NOMO-1 treated with dmso at 0.1 percent for 144 hours (cell line): ENCODE measurements at regions not wholly inside any gene's neighbourhood (a gene's known extent, or its start where the extent isn't known, plus 50 kb on each side); places are given as distances from the start of the nearest gene placed in this dataset.

ENCODE experiments used
- DNase-seq: peaks from one replicate; lab custom pipeline; 2025; ENCODE audit not compliant: unreplicated experiment; lab: John Stamatoyannopoulos, UW

DNA sequence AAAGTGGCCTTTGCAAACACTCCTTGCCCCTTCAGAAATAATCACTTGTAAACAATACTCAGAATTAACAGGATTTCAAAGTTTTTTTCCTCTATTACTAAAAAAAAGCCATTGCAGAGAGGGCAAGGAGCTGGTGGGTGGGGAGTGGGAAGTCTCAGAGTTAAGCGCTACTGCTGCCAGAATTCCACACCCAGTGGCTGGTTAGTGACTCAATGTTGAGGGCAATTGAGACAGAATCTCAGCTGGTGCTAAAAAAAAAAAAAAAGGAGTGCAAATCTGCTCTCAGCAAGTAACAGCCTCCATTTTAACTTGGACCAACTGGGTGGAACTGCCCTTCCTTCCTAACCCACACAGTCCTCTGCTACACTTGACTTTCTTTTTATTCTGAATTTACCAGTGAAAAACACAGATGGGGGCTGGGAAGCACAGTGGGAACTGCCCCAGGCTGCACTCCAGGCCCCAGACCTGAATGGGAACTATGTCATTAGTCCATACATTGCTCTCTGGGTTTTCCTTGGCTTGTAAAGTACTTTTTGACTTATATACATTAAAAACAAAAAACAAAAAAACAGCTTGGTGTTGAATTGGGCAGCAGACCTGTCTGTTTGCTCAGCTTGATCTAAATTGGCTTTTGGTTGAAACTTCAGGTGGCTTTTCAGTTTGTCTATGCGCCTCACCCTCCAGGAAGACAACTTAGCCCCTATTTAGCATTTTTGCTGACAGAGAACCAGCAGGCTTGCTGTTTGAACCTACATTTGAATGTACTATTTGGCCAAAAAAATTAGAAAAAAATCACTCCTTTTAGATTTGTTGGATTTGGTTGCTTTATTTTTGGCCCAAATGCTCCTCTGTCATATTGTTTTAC lies 357.8 kb upstream of the TBL1XR1 start:
- no peak for DNase-seq

DNA sequence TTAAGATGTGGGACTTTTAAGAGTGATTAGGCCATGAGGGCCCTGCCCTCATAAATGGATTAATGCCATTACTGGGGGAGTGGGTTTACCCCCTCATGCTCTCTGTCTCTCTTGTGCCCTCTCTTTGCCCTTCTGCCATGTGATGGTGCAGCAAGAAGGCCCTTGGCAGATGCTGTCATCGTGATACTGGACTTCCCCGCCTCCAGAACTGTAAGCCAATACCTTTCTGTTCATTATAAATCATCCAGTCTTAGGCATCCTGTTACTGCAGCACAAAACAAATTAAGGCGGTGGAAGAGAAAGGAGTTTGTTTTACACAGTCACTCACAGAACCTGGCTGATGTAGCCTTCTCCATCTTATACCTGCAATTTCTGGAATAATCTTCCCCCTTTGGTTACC lies 360.3 kb upstream of the TBL1XR1 start:
- no peak for DNase-seq

DNA sequence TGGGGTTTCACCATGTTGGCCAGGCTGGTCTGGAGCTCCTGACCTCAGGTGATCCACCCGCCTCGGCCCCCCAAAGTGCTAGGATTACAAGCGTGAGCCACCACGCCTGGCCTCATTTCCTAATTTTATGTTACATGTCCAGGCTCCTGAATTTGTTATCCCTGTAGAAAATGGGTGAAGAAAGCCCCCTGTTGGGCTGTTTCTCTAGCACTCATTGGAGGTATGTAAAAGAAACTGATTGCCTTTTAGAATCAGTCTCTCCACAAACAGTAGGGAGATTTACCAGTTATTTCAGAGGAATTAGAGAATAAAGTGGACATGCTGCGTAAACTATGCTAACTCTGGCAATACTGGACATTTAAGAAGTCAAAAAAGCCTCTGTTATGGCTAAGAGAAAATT lies 364.1 kb upstream of the TBL1XR1 start:
- DNase-seq: no peak

DNA sequence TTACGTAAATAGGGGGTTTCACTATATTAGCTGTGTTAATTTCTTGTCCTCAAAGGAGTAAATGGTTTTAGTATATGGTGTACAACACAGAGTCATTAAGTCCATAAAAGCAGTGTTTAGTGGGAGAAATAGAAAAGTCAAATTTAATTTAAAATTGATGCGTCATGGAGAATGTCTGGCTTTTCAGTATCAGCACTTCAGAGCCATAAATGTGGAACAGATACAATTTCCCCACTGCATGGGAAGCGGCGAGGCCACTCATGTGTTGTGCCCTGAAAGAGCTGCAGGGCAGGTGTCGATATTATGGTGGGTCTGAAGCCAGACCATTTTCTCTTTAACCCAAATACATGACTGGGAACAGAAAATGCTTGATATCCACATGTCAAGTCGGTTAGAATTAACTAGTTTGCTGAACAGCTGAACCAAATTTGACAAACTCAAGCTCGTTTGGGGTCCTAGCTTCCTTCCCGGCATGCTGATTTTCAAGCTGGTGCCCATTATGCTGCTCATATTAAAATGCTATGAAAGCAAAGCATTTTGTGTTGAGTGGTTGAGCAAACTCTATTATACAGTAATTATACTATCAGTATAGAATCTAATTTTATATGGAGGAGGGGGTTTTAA lies 364.6 kb upstream of the TBL1XR1 start:
- no peak for DNase-seq

DNA sequence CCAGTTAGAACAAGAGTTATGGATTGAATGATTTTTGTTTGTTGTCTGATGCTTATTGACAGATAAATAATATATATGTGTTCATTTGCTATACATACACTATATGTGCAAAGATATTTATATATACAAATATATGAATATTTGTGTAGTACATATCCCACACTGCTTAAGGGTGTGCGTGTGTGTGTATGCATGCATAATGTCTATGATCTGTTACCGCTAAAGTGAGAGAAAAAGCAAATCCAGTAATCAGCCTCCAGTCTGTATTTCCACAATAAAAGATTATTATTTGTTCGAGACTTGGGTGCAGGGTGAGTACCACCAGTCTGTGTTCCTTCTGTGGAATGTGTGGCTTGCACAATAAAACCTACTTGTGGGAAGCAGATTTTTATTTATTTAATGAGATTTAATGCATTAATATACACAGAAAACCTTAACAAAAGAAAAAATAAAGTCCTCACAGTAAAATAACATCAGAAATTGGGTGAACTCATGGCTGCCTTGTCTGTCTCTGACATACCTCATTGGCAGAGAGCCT lies 366.0 kb upstream of the TBL1XR1 start:
- DNase-seq: no peak

DNA sequence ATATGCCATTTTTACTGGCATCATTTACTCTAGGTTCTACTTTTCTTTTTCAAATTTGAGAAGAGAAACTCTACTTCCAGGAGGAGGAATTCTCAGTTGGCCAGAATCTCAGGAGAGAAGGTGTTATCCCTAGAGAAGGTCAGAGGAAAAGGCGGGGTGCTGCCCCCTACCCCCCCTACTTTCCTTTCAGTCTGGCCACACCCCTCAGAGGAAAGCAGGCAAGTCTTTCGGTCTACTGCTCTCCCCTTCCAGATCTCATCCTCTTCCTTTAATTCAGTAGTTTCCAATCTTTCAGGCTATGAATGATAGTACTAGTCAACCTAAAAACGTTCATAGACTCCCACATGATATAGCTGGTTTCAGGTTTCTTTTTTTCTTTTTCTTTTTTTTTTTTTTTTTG lies 366.5 kb upstream of the TBL1XR1 start:
- DNase-seq: no peak

DNA sequence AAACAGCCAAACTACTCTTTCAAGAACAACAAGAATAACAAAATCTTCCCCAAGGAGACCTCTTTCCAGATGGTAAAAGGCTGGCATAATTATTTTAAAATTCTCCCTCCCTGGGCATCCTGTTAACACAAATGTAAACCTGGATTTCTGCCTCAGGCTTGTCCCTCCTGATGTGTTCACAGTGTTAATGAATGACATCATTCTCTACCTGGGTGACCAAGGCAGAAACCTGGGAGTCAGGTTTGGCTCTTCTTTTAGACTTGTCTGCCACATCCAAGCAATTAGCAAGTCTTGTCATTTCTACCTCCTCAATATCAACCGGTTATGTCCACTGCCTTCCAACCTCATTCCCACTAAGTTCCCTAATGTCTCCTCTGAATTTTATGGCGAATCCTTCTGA lies 368.7 kb upstream of the TBL1XR1 start:
- no peak for DNase-seq

DNA sequence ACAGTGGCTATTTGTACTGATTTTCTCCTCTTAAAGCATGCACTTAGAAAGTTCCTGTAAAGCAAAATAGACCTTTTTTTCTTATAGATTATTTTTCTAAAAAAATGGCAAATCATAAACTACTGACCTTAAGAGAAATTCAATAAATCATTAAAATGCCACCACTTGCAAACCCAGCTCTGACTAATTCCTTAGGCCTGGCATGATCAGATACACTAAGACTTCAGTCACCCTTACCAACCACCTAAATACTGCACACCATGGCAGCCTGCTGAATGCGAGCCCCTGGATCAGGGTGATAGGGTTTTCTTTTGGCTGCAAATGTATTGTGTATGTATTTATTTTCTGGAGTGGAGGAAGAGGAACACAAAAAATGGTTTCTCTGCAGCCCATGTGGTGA lies 370.6 kb upstream of the TBL1XR1 start:
- no peak for DNase-seq

DNA sequence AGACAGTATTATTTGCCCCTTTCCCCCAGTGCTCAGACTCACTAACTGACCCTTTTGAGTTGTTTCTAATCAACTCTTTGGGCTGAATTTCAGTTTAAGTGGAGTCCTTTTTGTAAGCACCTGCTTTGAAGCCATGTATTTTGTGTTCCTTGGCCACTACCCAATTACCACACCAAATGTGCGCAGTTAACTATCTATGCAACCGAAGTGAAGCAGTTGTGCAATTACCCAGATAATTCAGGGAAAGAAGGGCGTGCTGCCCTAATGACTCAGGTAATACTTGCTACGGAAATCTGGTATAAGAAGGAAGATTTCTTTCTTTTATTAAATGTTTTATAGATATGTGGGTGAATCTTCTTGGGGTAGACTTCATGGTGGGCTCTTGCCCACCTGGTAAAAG lies 371.9 kb upstream of the TBL1XR1 start:
- no peak for DNase-seq

DNA sequence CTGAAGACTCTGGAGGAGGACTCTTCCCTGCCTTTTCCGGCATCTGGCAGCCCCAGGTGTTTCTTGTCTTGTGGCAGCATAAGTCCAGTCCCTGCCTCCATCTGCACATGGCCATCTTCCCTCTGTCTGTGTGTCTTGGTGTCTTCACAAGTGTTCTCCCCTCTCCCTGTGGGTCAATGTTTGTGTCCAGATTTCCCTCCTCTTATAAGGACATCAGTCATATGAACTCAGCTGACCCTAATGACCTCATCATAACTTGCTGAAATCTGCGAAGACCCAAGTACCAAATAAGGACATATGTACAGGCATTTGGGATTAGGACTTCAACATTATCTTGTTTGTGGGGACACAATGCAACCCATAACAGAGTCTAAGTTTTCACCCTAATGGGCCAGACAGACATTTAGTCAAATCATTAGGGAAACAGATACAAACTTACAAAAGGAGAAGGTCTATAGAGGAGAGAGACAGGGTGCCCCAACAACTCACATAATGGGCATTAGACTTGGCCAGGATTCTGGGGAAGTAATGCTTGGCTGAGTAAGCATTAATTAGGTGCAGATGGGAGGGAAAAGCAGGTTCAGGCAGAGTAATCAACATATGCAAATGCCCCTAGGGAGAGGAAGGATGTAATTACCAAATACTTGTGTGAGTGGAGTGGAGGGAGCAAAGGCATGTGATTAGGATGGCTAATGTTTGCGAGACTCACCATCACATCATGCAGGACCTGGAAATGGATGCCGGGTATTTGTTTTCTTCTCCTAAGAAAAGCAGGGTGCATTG lies 372.8 kb upstream of the TBL1XR1 start:
- peak; percentile 75 for DNase-seq

DNA sequence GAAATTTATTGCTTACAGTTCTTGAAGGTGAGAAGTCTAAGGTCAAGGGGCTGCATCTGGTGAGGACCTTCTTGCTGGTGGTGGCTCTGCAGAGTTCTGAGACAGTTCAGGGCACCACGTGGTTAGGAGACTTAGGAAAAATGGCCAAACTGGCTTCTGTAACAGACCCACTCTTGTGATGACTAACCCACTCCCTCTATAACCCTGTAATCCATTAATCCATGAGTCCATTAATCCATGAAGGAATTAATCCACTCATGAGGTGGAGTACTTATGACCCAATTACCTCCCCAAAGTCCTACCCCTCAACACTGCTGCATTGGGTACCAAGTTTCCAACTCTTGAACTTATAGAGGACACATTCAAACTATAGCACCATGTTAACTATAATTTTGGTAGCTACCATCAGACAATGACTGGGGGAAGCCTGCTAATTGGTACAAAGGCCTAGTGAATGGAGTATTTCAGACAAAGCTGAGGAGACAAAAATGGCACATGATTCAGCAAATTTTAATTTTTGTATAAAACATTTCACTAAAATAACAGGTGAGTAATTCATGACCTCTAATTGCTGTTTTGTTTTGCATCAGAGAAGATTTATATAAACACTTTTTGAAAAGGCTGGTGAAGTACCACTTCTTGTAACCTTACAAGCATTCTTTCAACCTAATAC lies 374.1 kb upstream of the TBL1XR1 start:
- no peak for DNase-seq

DNA sequence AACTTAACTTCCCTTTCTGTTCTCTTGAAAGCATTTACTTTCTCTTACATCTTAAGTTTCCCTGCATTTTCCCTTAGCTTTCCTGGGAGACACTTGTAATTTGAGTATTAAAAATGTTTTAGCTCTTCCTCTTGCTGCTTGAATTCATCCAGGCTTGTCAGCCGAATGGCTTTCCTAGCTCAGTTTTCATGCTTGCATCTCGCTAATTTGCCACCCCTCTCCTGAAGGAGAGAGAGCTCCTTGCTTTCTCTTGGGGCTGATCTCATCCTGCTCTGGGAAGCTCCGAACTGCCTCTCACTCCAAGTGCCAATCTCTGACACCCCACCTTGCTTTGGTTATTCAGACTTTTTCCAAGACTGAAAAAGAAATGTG lies 374.6 kb upstream of the TBL1XR1 start:
- DNase-seq: no peak

DNA sequence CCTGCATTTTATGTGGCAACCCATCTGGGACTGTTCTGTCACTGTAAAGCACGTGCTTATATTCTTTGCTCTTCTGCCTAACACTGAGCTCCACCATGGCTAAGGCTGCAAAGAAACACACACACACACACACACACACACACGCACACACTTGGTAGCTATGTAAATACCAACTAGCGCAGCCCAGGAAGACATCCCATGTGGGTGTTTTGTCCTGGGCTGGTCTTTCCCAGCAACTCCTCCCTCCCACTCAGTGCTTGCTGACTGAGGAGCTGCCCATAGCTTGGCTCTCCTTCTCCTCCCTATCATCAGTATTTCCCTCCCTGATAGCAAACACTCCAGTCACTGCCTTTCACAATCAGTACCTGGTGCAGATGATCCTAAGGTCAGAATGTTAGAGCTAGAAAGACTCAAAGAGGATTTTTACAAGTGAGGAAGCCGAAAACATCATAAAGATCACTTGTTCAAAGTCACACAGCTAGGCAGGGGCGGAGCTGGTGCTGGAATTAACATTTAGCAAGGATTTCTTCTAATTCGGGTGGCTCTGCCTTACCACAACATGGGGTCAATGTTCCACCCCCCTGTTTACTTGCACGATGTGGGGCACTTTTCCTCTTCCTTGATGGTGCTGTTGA lies 377.1 kb upstream of the TBL1XR1 start:
- DNase-seq: no peak

DNA sequence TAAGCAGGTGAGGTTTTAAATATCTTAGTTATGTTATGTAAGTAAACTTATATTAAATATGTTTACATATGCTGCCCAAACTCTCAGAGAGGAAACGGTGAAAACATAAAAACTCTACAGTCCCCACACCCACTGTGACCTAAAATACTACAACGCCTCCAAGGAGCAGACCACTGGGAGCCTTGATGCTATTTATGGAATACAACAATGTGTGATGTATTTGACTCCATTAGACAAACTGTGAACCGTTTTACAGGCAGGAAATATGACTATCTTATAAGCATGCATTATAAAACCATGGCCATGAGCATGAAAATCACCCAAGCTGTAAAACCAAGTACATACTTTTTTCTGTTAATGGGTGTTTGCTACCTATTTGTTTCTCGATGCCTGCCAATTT lies 379.5 kb upstream of the TBL1XR1 start:
- no peak for DNase-seq

DNA sequence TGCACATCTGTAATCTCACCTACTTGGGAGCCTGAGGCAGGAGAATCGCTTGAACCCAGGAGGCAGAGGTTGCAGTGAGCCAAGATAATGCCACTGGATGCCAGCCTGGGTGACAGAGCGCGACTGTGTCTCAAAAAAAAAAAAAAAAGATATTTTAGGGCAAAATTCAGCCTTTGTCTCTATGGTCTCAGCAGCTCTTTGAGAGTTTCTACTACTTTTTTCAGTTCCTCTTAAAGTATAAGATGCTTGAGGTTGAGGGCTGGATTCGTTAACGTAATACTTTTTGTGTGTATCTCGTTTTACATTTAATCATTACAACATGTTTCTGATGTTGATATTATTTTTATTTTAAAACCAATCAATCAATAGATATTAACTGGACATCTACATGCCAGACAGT lies 381.2 kb upstream of the TBL1XR1 start:
- DNase-seq: no peak

DNA sequence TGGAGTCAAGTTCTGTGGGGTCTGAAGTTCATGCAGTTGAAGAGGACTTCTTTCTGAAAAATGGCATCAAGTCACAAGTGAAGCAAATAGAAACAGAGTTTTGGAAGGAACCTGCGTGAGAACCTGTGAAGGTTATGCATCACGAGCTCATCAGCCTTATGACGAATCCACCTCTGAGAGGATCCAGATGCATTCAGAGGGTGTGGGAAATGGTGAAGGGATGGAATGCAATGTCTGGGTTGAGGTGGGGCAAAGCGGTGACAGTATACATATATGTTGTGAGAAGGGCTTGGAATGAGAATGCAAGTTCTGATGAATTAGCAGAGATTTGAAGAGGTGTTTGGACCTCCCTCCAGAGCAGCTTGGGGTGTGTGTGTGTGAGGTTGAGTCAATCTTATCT lies 382.1 kb upstream of the TBL1XR1 start:
- no peak for DNase-seq

DNA sequence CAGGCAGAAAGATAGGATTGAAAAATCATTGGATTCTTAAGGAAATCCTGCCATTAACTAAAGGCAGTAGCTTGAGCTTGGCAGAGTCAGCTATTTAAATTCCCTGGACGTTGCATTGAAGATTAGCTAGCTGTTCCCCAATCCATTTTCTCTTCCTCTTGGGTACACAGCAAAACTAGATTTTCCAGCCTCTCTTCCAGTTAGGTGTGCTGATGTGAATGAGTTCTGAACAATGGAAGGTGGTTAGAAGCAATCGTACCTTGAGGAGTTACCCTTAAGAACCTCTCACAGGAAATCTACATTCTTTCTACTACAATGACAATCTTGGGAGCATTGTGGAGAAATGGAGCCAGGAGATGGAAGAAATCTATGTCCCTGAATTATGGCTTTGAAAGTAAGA lies 383.2 kb upstream of the TBL1XR1 start:
- DNase-seq: no peak

DNA sequence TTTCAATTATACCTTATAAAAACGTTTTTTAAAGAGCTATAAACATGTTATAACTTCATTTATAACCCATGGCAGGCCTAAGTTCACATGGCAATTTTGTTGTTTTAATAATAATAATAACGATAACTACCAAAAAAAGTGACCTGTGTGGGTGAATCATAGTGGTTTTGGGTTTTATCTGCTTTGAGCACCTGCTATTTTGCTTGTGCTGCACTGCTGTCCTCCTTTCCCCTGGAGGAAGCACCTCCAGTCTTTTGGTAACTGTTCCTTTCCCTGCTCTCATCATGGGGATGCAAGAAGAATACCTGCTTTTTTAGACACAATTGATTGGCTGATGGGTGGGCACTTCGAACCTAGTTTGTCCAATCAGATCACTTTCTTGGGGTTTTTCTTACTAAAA lies 388.0 kb upstream of the TBL1XR1 start:
- DNase-seq: no peak

DNA sequence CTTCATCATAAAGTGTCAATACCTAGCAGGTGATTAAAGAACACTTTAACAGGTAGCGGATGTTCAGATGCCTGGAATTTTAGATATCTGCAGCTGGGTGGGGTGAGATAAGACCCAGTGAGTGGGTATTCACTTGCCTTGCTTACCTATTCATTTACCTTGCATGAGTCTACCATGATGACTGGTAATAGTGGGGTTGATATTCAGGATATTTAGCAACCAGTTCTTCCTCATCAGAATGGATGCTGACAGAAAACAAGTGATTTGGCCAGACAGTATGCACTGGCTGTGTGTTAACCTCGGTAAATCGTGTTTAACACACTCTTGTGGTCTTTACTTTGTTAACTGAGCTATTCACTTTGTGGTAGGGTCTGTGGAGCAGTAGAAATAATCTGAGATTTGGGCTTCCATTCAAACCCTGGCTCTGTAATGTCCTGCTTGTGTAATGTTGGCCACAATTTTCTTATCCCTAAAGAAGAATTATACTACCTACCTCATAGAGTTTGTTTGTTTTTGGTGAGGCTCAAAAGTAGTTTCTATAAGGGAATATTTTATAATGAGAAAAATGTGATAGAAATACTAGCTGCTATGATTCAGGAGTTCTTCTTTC lies 391.9 kb upstream of the TBL1XR1 start:
- no peak for DNase-seq

DNA sequence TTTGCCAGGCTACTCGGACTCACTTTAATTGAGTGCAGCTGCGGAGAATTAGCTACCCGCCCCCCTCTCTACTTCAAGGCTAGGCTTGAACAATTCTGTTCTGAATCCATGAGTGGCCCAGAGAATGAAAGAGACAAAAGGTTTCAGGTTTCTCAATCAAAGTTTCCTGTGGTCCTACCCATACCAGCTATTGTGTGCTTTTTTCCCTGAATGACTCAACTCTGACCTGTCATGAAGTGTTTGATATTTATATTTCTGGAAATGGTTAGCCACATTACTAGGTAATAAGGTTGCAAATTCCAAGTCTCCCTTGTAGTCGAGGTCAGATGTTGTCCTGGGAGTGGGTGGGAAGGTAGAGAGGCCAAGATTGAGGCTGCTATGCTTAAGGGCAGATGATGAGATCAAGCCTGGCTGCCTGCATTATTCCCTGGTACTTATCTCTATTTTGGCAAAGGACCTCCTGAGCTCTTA lies 392.7 kb upstream of the TBL1XR1 start:
- DNase-seq: no peak
